HG02763 (cell line): ENCODE measurements at regions not wholly inside any gene's neighbourhood (a gene's known extent, or its start where the extent isn't known, plus 50 kb on each side); places are given as distances from the start of the nearest gene placed in this dataset.
"Not testable (repeated sequence)": the region's sequence is repeated elsewhere in the genome, so short reads cannot be mapped to it uniquely, and the experiment has no call there.

ENCODE experiments used
- ATAC-seq: cut with Tn5 transposase; IDR thresholded peaks from one replicate; pipeline ENCODE4 v1.9.1; 2021; ENCODE audit warnings: mild to moderate bottlenecking, moderate library complexity; ENCODE audit not compliant: unreplicated experiment

DNA sequence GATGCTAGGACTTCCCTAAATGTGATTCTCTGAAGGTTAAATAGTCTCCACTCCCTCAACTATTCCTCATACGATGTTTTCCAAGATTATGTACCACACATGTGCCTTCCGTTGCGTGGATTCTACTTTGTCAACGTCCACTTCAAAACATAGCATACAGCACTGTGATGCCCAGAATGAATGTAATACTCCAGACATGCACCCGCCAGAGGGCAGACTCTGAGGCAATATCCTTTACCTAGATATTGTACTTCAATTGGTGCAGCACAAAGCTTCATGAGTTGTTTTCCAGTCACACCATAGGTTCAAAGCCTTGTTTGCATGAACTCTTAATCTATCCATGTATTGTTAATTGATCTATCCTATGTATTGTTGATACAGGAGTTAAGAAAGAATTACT lies 201.0 kb upstream of the NABP1 start:
- ATAC-seq: no peak

DNA sequence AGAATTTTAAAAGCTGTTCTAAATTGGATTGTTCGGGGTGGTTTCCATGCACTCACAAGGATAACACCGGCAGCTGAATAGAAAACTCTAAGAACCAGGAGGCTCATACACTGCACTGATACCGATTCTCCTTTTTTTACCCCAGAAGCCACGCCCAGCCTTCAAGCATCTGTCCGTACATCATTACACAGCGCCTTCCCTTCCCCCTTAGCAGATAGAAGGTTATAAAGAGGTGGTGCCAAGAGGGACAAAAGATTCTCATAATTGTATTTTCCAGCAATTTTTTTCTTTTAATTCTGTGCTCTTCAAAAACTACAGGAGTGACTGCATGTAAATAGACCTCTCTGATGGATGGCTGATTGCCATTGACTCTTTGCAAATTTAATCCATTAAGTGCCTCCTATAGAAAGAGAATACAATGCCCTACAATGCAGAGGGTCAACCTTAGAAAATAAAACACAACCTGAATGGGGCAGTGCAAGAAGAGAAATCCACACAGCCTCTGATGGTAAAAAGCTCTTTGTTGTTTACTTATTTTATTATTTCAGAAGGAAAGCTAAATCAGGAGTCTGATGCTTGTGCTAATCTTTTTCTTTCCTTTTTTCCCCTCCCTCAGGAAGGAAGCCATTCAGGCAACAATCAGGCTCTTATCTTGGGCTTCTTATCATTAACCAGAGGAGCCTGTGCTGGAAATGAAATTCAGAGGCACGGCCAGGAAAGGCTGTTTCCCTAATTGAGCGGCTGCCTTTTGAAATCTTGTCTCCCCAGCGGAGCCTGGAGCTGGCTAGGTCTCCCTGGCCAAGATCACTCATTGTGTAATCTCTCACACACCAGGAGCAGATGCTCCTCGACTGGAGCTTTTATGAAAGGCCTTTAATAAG lies 198.9 kb upstream of the NABP1 start:
- ATAC-seq: no peak

DNA sequence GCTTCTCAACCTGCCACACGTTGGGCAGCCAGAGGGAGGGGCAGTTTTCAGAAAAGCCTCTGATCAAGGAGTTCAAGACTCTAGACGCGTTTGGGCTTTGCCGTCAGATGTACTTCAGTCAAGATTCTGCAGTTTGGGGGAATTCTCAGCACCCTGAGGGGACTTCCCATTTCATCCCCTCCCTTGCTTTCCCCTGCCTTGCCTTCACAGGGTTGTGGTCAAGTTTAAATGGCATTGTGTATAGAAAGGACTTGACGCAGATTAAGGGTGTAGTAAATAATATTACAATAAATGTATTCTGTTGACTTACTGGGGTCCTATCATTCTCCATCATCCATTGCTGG lies 198.3 kb upstream of the NABP1 start:
- no peak for ATAC-seq

DNA sequence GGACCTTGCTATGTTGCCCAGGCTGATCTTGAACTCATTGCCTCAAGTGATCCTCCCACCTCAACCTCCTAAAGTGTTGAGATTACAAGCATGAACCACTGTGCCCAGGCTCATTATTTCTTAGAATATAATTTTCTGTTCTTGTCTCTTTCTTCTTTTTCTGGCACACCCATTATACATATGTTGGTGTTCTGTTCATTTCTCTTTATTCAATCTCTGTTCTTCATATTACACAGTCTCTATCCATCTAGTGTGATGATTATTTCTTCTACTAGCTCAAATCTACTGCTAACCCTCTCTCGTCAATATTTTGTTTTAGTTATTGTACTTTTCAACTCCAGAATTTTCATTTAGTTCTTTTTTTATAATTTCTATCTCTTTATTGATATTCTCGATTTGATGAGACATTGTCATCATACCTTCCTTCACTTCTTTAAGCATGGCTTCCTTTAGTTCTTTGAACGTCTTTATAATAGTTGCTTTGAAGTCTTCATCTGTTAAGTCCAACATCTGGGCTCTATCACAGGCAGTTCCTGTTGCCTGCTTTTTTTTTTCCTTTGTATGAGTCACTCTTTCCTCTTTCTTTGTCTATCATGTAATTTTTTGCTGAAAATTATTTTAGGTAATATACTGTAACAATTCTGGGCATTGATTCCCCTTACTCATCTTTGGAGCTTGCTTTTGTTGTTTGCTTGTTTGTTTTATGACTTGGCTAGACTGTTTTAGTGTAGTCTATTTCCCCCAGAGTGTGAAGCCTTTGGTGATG lies 196.4 kb upstream of the NABP1 start:
- ATAC-seq: no peak

DNA sequence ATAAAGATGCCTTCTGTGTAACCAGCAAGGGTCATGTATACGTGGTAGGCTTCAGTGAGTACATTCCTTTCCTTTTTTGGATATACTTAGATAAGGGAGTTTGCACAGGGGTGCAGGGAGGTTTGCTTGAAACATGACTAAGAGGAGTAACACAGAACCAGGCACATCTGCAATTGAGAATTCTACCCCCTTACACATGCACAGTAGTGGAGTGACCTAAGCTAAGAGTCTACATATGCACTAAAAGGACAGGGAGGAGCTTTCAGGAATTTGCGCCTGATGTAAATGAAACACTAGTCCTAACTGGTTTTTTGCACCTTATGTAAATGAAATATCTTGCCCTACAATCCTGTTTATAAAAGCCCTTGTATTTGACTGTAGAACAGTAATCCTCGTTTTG lies 194.8 kb upstream of the NABP1 start:
- no peak for ATAC-seq

DNA sequence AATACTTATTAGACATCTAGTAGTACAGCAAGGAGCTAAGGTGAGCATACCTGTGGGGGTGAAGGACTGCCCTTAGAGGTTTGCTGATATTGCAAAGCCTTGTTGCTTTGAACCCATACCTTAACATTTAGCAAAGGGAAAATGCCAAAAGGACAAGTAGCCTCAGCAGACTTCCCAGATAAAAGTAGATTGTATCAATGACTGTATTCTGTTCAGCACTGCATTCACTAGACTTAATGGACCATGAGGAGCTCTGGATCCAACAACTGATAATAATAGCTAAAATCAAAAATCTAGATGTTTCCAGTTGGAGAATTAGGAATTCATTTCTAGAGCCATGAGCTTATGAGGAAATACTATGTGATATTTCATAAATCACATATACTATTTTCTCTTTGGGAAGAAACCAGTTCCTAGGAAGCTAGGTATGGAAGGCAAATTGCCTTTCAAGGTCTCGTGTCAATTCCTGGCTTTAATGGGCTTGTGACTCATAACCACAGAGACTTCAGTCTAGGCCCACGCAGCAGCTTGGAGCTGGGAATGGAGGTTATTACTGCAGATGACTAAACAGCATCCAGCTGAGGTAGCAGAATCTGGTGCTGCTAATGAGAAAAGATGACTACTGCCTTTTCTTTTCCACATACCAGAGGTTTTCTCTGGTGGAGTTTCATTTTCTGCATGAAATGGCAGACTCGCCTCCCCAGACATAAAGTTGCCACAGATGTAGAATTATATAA lies 191.2 kb upstream of the NABP1 start:
- no peak for ATAC-seq

DNA sequence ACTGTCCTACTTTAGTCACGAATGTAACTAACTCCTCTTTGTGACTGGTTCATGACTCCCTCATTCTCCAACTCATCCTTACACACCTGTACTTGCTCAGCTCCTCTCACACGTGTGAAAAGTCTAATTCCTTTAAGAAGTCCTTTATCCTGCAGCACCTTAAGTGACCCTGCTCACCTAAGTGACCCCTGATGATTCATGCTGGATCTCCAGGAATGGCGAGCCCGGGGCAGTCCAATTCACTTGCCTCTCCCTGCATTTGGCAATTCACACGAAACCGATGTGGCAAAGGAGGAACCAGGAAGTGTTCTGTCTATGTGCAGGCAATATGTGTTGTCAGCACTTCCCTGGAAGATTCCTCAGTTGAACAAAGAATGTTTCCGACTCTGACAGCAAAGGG lies 189.8 kb upstream of the NABP1 start:
- ATAC-seq: no peak

DNA sequence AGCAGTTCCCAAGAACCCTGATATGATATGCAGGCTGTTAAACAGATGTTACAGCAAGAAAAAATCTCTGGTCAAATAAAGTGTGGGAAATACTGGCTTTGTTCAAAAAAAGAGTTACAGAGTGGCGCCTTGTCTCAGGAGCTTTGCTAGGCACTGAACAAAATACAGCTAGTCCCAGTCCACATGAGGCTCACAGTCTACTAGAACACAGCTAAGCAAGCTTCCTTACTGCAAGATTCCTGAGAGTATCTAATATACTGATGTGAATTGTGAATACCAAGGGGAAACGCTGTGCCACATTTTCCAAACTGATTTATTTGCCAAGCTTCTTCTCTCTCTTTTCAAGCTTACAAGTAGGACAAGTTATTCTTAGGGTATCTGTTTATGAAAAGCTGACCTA lies 188.8 kb upstream of the NABP1 start:
- ATAC-seq: no peak

DNA sequence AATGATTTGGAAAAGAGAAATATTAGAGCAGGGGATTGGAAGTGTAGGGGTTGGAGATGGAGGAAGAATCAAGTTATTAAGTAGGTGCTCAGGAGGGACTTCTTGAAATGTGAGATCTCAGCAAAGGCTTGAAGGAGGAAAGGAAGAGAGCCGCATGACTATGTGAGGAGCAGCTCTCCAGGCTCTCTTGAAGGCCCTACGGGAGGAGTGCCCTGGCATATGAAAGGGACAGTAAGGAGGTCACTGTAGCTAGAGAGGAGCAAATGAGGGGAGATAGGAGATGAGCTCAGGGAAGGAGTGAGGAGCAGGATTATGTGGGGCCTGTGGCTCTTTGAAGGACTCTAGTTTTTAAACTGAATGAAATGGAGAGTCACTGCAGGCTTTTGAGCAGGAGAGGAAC lies 181.1 kb upstream of the NABP1 start:
- ATAC-seq: no peak

DNA sequence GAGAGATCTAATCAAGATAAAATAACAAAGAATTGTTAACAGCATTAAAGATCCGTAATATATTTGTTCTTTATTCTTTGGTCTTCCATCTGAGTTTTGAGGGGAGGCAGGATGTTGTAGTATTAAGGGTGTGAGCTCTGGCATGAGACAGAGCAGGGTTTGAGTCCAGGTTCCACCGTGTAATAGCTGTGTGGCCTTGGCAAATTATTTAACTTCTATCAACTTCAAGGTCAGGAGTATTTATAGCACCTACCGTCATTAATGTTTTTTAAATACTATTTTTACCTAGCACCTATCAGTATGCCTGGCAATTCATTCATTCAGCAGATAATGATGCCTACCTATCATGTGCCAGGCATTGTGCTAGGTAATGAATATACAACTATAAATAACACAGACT lies 180.1 kb upstream of the NABP1 start:
- no peak for ATAC-seq

DNA sequence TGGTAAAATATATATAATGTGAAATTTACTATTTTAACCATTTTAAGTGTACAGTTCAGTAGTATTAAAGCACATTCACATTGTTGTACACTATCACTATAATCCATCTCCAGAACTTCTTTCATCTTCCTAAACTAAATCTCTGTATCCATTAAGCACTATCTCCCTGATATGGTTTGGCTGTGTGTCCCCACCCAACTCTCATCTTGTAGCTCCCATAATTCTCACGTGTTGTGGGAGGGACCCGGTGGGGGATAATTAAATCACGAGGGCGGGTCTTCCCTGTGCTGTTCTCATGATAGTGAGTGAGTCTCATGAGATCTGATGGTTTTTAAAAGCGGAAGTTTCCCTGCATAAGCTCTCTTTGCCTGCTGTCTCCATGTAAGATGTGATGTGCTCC lies 178.9 kb upstream of the NABP1 start:
- no peak for ATAC-seq

DNA sequence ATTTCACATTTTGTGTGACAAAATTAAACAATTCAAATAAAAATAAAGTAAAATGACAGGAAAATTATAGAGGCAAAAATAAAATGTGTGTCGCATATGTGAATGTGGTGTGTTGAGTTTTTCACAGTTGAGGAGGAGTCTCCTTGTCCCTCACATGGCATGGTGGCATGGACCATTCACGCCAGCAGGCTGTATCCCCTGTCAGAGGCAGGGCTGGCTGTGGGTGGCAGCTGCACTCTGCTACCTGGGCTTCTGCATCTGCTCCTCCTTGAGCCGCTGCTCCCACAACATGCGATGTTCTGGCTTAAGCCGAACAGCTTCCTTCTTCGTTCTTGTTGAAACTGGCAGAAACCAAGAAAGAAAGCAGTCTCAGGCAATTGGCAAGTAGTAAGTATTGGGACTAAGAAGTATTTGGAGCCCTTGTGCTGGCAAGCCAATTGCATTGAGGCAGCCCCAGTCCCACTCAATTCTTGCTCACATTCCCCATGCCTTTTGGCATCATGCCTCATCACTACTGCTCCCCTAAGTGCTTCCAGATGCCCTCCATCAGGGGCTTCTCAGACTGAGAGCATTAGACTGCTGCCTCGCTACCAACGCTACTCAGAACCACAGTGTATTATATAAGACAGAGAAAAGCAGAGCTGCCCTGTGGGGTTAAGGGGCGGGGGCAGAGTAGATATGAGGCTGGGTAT lies 177.9 kb upstream of the NABP1 start:
- ATAC-seq: no peak

DNA sequence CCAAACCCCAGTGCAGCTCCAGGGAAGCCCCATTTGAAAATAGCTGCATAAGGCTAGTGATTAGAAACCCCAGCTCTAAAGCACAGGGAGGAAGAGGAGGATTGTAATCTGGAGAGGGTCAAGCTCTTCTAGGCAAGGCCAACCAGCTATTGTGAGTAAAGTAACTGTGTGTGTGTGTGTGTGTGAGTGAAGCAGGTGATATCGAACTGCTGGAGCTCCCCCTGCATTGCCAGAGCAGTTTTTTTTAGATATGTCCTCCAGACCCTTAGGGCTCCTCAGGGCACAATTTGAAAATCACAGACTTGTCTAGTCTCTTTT lies 177.4 kb upstream of the NABP1 start:
- no peak for ATAC-seq

DNA sequence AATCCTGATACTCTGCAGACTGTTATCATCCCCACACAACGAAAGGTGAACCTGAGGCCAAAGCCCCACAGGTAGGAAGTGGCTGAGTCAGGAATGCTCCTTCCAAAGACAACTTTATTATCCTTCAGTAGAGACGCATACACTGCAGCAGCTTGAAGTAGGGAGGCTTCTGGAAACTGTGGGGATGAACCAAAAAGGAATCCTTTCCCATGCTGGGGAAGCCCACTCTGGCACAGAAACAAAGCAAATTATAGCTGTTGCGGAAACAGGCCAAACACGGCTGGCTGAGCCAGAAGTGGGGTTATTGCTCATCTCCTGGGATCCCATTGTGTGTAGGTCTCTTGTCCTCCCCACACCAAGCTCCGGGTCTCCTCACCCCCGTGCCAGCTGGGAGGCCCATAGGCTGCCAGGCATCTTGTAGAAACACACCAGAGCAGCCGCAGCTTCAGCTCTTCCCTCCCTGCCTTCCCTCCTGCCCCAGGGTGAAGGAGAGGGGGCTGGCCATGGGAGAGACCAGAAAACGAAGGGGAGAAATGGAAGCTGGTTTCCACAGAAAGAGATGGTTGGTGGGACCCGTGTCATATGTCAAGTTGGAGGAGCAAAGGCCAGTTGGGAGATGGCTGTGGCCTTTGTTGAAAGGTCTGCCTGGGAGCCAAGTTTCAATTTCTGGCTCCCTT lies 176.9 kb upstream of the NABP1 start:
- no peak for ATAC-seq

DNA sequence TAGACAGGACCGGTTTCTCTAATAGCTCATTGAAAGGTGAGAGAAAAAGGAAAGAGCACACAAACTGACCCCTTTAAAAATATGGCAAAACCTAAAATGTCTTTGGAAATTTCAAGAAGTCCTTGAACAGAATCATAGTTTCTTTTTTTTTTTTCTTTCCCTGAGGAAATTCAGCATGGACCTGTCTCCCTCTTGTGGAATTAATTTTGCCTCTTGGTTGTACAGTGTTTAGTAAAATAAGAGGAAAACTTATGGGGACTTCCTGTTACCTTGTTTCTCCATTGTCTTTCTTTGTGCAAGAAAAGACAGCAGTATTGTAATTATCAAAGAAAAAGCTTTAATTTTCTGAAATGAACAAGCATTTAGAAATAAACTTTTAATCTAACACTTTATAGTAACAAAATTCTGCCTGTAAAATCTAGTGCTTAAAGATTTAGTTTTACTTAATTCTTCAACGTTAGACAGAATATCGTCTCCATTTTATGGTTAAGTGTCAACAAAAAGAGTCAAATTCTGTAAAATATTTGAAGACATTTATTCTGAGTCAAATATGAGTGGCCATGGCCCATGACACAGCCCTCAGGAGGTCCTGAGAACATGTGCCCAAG lies 176.3 kb upstream of the NABP1 start:
- no peak for ATAC-seq

DNA sequence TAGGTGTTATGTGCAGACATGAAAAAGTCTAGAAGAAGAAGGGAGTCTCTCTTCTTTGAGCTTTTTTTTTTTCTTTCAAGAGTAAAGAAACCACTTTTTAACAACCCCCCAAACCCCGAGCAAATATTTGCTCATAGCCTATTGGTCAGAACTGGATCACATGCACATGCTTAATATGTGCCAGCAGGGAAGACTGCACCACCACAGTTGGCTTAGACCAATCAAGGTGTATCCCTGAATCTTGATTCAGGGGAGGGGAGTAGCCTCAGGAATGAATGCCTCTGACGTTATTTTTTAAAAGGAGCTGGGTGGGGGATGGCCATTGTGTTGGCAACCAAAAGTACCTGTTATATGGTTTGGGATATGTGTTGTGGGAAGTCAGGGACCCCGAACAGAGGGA lies 171.4 kb upstream of the NABP1 start:
- ATAC-seq: no peak

DNA sequence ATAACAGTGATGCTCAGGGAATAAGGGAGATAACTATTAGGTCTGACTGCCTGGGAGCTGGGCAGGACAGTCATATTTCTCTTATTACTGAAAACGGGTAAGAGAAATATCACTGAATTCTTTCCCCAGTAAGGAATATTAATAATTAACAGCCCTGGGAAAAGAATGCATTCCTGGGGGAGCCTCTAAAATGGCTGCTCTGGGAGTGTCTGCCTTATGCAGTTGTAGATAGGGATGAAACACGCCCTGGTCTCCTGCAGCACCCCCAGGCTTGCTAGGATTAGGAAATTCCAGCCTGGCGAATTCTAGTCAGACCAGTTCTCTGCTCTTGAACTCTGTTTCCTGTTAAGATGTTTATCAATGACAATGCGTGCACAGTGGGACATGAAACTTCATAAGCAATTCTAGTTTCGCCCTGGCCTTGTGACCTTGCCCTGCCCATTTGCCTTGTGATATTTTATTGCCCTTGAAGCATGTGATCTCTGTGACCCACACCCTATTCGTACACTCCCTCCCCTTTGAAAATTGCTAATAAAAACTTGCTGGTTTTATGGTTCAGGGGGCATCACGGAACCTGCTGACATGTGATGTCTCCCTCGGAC lies 170.6 kb upstream of the NABP1 start:
- not testable (repeated sequence) for ATAC-seq

DNA sequence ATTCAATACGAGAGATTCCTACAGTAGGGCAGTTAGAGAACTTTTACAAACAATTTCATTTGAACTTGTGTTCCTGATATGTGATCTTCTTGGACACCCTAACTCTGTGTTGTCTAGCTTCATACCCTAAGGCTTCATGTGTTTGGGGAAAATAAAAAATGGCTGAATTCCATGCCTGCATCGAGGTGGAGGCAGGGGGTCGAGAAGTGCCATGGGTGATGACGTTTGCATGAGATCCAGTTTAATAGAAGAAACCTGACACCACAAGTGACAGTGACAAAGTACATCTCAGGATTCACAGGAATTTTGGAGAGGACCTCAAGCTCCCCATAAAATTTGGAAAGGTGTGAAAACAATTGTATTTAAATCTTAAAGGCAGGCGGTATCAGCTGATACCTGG lies 169.2 kb upstream of the NABP1 start:
- no peak for ATAC-seq

DNA sequence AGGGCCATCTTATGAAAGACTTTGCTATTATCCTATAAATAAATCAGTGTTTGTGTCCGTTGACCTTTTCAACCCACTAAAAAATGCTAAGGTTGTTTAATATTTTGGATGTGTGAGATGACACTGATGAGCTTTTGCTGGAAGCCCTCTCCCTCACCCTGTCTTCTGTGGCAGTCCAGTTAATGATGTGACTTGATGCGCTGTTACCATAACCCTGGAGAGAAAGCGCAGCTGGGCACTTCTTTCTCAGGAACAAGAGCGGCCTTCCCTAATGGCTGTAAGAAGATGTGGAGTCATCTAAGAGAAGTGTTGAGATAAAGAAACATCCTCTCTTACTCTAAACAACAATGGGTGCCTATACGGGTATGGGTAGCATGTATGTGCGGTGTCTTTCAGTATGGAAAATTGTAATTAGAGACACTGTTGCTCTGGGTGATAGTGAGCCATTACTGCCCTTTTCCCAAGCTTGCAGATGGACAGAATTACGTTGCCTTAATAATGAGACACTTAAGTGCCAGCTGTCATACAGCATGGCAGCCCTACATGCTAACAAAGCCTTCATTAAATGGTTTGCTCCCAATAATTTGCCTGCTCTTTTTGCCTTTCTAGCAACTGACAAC lies 165.6 kb upstream of the NABP1 start:
- ATAC-seq: no peak

DNA sequence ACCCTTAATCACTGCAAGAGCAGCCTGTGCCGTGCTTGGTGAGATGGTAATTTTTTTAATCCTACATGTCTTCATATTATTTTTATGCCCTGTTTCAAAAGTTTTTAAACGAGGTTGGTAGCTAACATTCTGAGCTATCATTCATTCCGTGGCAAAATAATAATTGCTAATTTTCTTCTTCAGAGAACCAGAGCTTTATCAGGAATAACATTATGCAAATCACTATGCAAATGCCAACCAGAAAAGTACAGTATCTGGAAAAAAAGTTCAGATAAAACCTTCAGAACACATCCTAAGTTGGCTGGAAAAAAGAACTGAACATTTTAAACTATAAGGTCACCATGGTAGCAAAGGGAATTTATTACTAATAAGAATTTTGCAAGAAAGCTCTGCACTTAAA lies 165.1 kb upstream of the NABP1 start:
- no peak for ATAC-seq
